DOHH2 (cell line): ENCODE measurements at regions not wholly inside any gene's neighbourhood (a gene's known extent, or its start where the extent isn't known, plus 50 kb on each side); places are given as distances from the start of the nearest gene placed in this dataset.

Source experiments
- CTCF ChIP-seq: fragments of 200-600 bp; sonication (generic); IDR thresholded peaks from one replicate; pipeline ENCODE4 v1.5.1; 2014; ENCODE audit warnings: antibody characterized with exemption, mild to moderate bottlenecking, low read depth, low read length; ENCODE audit not compliant: poor library complexity, severe bottlenecking
- EZH2phosphoT487 ChIP-seq: fragments of 200-600 bp; sonication (generic); IDR thresholded peaks from 2 replicates; pipeline ENCODE4 v1.6.1; 2017; ENCODE audit warnings: borderline replicate concordance, mild to moderate bottlenecking, antibody characterized with exemption, low read length, moderate library complexity, mixed read lengths

- TF ChIP-seq CTCF (no peak), EZH2phosphoT487 (no peak)
Observed at GRCh38 chr13:73300718-73301425, 242.1 kb downstream of the KLF5 start.
